ENCODE measurements at regions not wholly inside any gene's neighbourhood (a gene's known extent, or its start where the extent isn't known, plus 50 kb on each side); places are given as distances from the start of the nearest gene placed in this dataset.

DNA sequence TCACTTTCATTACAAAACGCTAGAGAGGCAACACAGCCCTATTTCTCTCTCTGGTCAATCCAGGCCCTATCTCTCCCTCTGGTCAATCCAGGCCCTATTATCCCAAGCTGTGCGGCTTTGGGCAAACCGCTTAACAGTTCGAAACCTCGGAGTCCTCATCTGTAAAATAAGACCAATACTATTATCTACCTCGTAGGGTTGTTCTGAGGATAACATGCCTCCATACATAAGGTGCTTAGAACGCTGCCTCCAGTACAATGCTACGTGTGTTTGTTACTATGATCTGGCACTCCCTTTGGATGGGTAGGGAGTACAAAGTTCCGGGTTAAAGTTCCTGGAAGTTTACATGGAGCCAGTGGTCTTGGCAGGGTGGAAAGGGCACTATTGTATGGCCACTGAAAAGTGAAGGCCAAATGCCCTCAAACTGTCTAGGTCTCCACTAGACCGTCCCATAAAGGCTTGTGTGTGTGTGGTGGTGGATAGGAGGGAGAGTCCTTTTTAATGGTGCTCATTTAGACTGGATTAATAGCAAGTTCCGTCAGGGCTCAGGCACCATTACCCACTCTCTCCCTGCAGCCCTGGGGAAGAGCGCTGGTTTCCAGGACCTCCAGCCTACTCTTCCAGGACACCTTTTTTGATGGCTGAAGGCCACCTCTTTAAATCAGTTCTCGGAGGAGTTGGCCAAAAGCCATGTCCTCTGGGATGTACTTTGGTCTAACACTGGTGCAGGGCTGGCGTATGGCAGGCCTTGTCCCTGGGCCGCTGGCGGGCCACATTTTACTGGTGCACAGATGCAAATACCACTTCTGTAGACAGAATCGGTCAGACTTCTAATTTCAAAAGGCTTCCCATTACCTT lies 75.6 kb upstream of the BCOR start:
- TF ChIP-seq, protein P1, sequence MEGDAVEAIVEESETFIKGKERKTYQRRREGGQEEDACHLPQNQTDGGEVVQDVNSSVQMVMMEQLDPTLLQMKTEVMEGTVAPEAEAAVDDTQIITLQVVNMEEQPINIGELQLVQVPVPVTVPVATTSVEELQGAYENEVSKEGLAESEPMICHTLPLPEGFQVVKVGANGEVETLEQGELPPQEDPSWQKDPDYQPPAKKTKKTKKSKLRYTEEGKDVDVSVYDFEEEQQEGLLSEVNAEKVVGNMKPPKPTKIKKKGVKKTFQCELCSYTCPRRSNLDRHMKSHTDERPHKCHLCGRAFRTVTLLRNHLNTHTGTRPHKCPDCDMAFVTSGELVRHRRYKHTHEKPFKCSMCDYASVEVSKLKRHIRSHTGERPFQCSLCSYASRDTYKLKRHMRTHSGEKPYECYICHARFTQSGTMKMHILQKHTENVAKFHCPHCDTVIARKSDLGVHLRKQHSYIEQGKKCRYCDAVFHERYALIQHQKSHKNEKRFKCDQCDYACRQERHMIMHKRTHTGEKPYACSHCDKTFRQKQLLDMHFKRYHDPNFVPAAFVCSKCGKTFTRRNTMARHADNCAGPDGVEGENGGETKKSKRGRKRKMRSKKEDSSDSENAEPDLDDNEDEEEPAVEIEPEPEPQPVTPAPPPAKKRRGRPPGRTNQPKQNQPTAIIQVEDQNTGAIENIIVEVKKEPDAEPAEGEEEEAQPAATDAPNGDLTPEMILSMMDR (conservative IDR thresholded peaks at IDR 0.05; ENCODE audit: low read length), result no peak
- H3K4me3 ChIP-seq (ENCODE audit: low read length), result no peak overlapping the region
- DNase-seq (ENCODE audit: low read depth), result no peak

DNA sequence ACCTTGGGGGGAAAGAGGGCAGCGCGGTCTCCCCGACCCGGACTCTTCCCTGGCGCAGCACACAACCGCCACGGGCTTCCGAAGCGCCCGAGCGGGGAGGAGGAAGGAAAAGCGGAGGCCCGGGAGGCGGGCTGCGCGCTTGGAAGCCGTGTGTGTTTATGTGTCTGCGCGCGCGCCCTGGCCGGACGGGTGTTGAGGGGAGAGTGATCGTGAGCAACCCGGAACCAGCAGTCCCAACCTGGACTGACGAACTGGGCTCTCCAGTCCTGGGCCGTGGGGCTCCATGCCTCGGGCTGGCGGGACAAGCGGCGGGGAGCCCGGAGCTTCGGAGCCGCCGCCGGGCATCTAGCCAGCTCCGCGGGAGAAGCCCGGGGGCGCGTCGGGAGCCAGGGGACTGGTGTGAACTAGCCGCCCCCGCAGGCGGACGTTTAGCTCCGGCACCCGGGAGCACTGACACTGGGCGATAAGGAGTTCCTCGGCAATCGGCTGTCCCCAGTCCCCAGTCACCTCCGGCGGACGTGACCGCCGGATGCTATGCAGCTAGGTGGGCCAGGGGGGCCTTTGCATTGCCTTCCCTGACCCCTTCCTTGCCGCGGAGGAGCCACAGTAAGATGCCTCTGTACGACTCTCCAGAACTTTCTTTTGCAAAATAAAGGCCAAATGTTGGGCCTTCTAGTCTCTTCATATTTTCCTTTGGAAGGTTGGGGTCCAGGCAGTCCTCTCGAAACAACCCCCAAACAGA lies 74.8 kb upstream of the BCOR start:
- H3K4me3 ChIP-seq (ENCODE audit: low read length), result peak overlapping the region; percentile 48
- TF ChIP-seq, protein P1 (conservative IDR thresholded peaks at IDR 0.05; ENCODE audit: low read length), result no peak
- DNase-seq (ENCODE audit: low read depth), result peak; percentile 57

DNA sequence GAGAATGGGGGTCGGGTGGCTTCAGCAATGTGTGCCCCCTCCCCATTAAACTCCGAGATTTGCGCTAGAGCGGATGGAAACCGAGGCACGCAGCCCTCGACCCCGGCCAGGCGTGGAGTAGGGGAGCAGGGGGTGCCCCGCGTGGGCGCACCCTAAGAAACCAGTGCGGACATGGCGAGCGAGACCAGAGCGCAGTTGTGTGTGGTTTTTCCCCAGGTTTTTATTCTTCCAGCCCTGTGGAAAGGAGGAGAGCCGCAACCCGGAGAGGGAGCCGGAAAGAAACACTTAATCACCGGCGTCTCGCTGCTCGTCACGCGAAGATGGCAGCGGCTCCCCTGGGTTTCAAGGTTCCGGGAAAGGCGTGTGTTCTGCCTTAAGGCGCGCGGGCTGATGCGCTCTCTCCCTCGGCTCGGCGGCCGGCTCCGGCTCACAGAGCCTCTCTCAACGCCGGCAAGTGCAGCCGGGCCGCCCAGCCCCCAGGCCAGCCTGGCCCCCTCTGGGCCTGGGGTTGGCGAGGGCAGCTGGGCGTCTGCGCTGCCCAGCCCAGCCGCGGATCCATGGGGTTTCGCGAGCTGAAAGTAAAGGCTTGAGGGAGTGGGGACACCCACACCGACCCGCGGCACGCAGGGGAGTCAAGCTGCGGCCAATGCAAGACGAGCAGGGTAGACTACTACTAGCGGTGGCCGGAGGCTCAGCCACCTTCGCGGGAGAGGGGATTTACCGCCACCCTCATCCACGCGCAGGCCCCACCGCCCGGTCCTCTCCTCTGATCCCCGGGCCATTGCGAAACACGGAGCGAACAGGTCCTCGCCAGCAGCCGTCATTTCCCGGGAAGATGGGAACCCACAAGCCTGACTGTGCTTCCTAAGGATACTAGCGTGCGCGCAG lies 74.0 kb upstream of the BCOR start:
- peak; percentile 58 for DNase-seq (ENCODE audit: low read depth)
- H3K4me3 ChIP-seq (ENCODE audit: low read length), result peak overlapping the region; percentile 48
- TF ChIP-seq, protein P1 (conservative IDR thresholded peaks at IDR 0.05; ENCODE audit: low read length), result no peak

DNA sequence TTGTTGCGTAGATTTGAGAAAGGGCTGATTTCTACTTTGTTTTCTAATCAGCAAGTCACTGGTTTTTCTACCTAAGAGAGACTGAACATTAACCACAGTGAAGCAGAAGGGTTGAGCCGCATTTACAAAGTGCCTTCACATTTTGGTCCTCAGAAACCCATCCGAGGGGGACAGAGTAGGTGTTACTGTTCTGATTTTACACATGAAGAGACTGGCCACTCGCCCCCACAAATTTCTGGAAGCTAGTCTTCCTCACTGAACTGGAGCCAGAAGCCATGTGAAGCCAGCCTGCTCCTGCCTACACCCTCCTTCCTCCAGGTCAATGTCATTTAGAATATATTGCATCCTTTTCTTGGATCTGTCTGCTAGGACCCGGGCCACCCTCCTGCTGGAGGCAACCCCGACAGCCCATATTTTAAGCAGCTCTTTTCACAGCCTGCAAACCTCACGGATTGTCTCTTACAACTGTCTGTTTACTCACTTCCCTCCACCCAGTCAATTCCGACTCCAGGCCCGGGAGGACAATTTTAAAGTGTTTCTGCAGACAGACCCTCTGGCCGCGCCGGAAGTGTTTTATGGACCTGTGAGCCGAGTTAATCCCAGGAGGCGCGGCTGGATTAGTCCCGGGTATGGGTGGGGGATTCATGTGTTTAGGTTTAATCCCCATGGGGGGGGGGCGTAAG lies 73.2 kb upstream of the BCOR start:
- DNase-seq (ENCODE audit: low read depth), result no peak
- TF ChIP-seq, protein P1 (conservative IDR thresholded peaks at IDR 0.05; ENCODE audit: low read length), result no peak
- H3K4me3 ChIP-seq (ENCODE audit: low read length), result peak overlapping the region; percentile 48

DNA sequence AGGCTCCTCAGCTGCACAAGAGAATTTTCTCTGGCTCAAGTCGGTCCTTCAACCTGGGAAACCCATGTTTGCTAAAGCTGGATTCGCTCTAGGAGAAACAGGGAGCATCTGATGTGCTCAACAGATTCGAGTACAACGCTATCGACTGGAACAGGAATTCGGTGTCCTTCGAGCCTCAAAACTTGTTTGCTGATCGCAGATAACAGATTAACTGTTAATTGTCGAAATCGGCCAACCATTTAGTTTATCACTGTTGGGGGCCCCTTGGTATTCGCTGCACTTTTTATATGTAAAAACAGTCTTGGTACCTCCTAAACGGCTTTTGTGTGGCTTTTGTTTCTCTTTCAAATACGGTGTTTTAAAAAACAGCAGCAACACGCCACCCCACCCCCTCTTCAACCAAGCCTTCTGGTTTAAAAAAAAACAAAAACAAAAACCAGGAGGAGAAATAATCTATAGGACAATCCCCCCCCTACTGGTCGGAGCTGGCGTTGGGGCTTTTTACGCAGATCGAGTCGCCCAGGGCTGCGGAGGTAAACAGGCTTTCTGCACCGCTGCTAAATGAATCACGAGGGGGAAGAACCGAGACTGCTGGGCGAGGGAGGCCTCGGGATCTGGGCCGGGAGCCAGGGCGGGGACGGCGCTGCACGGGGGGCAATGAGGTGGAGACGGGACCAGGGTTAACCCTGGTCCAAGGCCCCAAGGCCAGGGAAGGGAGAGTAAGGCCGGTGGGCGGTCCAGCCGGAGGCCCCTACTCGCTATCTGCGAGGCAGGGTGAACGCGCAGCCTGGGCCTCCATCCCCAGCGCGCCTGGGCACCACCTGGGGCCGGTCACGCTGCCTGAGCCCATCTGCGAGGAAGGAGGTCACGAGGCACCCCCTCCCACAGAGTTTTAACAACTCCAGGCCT lies 71.7 kb upstream of the BCOR start:
- TF ChIP-seq, protein P1 (conservative IDR thresholded peaks at IDR 0.05; ENCODE audit: low read length), result peak; percentile 37
- H3K4me3 ChIP-seq (ENCODE audit: low read length), result no peak overlapping the region

More for the DNA sequence above, 71.7 kb upstream of the BCOR start:
- DNase-seq (ENCODE audit: low read depth), result peak; percentile 49

All from AG10803 (cell line).